ENCODE measurements at regions not wholly inside any gene's neighbourhood (a gene's known extent, or its start where the extent isn't known, plus 50 kb on each side); places are given as distances from the start of the nearest gene placed in this dataset.

DNA sequence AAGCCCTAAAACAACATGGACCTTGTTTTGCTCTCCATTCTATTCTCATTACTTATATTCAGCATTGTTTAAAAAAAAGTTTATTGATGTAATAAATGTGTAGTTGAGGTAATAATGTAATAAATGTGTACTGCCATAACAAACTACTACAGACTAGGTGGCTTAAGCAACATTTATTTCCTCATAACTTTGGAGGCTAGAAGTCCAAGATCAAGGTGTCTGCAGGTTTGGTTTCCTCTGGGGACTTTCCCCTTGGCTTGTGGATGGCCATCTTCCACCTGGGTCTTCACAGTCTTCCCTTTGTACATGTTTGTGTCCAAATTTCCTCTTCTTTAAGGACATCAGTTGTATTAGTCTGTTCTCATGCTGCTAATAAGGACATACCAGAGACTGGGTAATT is 93.1 kb downstream of the LMO4 start:
- TF ChIP-seq CTCF (IDR thresholded peaks at IDR 0.05) (no peak), POLR2AphosphoS5 (IDR thresholded peaks at IDR 0.05) (no peak)
